ENCODE measurements at regions not wholly inside any gene's neighbourhood (a gene's known extent, or its start where the extent isn't known, plus 50 kb on each side); places are given as distances from the start of the nearest gene placed in this dataset.

DNA sequence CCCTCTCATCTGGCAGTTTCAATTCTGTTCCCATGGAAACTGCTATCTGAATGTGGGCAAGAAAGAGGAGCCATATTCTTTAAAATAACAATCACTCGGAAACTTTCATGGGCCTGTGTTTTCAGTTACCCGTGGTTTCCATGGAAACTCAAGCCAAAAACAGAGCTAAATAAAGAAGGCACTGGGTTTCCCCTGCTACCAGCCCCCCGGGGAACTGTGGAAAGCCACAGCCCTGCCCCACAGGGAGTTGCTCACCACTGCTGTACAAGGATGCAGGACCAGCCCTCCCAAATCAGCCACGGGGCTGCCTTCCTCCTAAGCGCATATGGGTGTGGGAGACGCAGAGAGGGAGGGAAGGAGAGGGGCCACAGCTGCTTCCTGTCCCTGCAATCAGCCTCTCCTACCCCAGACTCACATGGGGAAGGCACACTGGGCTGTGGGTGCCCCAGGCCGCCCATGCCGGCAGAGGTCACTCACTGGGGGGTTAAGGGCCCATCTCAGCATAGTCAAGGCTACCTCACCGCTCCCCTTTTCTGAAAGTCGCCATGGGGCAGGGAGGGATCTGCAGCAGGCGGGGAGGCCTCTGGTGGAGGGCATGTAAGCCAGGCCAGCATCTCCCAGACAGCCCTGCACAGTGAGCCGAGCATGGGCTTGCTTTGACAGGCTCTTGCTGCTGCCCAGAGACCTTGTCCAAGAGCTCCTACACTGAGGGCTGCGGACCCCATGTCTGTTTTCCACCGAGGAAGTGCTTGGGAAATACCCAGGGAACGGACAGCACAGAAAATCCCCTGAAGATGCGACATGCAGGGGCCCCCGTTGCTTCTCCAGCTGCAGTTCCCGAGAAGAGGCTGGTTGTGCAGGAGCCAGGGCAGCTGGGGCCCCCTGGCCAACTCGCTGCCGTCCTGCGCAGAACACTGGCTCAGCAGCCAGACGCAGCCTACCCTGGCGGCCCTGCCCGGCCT lies 157.3 kb upstream of the PPP2R2D start:
- DNase-seq: peak; percentile 78

DNA sequence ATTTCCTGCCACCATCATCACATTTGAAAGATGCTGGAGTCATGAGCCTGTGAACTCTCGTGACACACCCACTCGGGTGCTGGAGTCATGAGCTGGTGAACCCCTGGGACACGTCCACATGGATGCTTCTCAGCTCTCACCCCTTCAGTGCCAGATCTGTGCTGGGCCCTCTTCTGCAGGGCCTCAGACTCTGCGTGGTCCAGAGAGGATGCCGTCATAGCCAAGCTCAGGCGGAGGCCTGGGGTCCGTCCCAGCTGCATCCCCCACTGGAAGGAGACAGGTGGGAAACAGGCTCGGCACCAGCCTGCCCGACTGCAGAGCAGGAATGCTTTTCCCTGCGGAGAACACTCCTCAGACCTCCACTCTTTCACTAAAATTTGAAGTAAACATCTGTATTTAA lies 156.5 kb upstream of the PPP2R2D start:
- no peak for DNase-seq

DNA sequence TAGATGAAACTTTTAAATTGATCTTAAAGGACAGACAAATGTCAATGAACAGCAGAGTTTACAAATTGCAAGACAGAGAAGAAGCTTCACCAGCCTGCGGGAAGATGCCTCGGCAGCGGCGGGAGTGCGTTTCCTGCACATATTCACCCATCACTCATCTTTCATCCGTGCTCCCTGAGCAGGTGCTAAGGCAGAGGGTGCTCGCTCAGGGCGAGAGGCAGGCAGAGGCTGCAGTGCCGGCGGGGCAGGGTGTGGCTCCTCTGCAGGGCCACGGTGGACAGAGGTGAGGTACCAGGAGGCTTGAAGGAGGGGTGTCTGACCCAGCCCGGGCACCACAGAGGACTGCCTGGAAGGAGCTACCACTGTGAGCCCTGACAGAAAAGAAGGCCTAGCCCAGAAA lies 155.2 kb upstream of the PPP2R2D start:
- no peak for DNase-seq

DNA sequence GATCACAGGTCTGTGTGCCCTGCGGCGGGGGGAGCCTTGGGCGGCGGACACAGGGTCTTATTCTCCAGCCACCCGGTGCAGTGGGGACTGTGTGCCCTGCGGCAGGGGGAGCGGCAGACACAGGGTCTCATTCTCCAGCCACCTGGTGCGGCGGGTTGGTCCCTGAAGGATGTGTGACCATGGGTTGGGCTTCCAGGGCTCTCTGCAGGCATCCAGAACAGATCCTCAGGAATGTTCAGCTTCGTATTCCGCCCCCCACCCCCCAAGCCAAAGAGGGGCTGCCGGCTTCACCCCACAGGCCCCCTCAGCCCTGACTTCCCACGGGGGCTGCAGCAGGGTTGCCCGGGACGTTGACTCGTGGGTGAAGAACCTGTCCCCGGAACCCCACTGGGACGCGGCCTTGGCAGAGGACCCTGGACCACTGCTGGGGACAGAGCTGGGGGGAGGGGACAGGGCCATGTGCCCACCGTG lies 154.5 kb upstream of the PPP2R2D start:
- no peak for DNase-seq

DNA sequence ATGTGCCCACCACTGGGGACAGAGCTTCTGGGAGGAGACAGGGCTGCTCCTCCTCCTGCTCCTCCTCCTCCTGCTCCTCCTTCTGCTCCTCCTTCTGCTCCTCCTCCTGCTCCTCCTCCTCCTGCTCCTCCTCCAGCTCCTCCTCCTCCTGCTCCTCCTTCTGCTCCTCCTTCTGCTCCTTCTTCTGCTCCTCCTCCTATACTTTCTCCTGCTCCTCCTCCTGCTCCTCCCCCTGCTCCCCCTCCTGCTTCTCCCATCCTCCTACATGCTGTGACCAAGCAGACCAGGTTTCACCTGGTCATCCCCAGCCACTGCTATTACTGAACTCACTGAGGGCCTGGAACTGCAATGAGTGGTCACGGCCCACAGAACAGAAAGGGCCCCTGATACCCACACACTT lies 154.0 kb upstream of the PPP2R2D start:
- DNase-seq: no peak

DNA sequence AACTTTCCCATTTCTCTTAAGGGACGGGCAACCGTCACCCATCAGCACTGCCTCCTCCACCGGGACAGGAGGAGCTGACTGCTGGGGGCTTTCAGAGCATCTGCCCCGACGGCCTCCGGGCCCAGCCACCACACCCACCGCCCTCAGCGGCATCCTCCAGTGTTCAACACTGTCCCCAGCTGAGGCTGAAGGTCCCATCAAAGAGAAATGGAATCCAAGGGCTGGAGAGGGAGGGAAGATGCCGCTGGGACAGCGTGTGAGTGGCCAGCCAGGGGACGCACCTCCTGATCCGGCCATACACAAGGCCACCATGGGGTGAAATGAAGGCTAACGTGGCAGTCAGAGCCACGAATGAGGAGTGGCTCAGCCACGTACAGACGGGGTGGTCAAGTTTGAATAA lies 153.6 kb upstream of the PPP2R2D start:
- DNase-seq: no peak

DNA sequence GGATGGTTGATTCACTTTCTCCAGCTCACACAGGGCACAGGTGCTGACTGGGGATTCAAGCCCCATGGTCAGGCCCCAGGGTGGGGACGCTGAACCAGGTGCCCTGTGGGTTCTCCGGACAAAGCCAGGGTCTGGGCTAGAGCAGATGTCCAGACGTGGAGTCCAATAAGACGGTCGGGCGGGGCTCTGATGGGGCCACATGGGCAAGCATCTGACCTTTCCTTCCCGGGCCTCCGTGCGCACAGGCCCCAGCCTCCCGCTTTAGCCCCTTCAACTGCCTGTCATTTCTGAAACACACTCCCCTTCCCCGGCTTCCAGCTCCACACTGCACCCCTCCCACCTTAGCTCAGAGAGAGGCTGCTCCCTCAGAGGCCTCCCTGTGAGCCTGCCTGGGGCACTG lies 153.0 kb upstream of the PPP2R2D start:
- no peak for DNase-seq

DNA sequence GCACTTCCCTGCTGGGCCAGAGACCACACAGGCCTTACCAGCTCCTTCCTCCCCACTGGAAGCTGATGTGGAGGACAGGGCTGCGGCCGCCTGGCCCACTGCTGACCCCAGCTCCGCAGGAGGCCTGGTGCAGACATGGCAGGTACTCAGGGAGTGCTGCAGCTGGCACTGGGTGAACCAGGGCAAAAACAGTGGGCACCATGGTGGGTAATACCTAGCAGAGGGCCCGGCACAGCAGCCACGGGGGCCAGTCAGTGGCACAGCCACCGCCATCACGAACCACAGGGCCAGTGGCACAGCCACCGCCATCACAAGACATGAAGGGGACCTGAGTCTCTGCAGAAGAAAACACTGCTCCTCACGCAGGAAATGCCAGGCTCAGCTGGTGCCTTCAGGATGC lies 152.6 kb upstream of the PPP2R2D start:
- no peak for DNase-seq

DNA sequence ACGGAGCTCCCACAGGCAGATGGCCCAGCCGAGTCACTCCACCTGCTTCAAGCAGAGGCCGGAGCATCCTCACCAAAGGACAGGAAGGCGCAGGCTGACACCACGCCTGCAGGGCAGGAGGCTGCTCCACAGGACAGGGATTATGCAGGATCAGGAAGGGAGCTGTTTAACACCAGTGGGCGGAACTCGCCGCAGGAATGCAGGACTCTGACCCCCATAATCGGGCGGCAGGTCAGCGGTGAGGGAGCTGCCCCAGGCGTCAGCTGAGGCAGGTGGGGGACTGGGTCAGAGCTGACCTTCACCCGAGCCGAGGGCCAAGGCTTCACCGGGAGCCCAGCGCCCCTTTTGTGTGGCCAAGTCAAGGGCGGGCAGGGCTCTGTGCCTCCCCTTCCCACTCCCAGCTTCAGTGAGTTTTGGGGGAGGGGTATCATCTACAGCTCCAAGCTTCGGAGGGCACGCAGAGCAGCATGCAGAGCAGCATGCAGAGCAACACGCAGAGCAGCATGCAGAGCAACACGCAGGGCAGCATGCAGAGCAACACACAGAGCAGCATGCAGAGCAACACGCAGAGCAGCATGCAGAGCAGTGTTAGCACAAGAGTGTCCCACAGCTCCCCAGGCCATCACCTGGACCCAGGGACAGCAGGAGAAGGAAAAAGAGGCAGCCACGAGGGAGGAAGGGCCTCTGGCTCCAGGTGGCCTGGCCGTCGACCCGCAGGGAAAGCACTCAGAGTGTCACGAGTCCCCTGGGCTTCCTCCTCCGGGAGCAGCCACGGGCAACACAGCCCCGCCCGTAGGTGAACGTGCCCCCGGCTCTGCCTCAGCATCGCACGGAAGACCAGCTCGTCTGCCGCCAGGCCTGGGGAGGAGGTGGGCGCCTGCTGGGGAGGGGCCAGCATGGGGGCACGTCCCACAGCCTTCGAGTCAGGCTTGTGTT lies 151.7 kb upstream of the PPP2R2D start:
- no peak for DNase-seq

DNA sequence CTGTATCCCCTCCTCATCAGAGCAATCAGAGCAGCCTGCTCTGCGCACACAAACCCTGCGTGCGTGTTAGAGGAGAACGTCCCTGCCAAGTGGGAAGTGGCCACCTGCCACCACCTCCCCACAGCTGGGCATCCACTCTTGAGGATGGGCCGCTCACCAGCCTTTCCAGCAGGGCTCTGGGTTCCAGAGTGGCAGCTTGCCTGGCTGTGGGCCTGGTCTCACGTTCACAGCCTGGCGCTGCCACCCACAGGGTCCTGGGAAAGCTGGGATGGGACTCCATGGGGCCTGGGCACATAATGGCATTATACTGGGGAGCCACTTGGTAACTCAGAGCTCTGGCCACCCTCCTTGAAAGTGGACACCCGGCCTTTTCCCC lies 151.1 kb upstream of the PPP2R2D start:
- no peak for DNase-seq

DNA sequence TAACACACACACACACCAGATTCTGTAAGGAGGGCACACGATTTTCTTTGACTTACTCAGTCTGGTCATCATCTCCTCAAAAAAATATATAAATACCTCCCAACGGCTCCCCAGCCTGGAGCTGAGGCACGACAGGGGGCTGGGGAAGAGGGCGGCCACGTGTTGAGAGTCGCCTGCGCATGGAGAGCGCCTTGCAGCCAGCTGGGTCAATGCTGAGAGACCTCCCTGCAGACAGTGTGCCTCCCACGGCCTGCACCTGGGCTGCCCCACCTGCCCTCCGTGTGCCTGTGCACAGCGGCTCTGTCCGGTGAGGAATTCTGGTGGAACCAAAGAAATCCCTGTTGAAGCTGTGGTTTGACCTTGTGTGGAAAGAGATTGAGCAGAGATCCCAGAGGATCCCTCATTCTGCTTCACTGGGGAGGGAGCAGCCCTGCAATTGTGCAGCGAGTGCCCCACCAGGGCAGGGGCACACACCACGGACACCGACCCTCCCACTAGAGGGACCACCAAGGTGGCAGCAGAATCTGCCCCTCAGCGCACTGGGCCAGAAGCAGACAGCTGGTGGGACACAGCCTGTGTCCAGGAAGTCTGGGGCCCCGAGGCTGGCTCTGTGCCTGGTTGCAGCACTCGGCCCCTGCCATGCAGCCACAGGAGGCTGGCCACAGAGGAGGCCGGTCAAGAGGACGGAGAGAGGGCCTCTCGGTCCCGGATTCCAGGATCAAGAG lies 150.5 kb upstream of the PPP2R2D start:
- DNase-seq: no peak

DNA sequence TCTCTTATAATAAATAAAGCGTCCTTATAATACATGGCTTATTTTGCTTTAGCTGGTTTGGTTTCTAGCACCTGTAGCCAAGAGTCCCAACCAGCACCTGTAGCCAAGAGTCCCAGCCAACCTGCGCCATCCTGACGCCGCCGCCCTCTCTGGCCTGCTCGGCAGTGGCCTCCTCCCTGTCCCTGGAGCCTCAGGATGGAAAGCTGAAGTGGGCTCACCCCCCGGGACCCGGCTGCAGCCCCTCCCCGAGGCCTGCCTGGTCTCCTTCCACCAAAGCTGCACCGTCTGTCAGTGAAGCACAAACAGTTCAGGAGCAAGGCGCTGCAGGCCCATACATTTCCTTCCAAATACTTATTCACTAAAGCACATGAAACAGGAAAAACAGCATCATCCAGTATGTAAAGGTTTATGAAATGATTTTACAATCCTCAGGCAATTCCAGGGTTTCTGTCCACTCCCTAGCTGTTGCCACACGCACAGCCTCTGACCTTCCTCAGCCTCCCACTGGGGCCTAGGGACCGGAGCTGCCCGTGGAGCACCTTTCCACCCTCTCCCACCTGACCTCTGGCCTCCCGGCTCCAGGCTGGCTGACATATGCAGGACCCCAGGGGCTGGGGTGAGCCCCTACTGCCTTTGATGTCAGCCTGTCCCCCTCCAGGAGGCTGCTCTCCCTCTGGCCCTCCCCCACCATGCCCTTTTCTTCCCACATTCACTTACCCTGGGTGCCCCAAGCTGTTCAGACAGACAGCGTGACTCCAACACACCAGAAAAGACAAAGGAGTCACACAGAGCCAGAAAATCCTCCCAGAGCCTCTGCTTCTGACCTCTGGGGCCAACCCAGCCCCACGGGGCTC lies 149.6 kb upstream of the PPP2R2D start:
- DNase-seq: no peak

DNA sequence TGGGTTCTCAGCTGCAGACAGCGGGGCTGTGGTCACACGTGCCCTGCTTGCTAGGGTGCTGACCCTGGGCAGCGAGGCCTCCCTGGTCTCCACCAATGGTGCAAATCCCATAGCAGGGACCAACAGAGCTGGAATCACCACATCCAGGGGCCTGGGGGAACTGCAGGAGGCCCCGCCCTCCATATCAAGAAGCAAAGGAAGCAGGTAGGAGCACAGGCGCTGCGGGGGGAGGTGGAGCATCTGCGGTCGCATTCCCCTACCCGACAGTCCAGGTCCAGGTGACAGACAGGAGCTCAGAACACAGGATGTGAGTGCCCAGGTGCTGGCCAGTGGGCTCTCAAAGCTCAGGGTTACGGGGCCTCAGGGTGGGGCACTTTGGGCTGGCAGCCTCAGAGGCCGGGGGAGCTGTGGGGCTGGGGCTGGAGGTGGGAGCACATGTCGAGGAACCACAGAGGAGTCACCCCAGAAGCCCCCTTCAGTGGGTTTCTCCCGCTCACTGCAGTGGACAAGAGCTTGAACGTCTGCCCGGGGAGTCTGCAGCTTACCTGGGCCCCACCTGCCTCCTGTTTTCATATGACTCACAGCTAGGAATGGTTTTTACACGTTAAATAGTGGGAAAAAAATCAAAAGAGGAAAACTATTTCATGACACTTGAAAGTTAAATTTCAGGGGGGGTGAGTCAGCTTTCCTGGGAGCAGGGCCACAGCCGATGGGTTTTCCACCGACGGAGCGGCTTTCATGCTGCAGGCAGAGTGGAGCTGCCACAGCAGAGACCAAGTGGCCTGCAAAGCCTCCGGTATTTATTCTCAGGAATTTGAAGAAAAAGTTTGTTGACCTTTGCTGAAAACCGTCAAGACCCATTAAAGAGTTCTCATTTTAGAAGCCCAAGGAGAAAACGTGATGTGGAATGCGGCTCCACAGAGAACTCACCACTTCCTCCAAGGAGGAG lies 148.7 kb upstream of the PPP2R2D start:
- no peak for DNase-seq

DNA sequence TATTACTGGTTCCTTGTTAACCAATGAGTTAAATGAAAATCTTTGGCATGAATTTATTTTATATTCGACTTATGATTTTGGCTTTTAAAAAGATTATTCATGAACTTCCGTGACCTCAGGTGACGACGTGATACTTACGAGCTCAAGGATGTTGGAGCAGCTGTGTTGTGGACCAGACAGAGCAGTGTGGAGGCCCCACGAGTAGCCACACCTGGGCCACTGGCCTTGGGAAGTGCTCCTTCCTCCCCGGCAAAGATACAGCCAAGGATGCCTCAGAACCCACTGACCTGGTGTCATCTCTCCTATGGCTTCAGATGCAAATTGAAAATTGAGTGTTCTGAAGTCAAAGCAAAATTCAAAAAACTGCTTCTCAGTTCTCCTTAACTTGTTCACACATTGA lies 147.5 kb upstream of the PPP2R2D start:
- no peak for DNase-seq

DNA sequence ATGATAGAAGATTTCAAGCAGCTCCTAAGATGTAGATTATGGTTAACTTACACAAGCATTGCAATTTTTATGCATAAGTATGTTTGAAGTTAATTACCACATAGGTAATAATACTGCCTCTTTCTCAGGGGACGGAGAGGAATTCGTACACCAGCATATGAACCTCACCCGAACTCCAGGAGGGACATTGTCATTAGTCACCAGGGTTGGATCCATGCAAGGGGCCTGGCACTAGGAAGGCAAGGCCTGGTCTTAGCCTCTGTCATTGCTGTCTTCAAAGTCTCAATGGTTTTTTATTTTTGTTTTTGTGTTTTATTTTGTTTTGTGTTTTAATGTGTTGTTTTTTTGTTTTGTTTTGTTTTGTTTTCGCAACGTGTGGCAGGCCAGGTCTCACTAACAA lies 145.6 kb upstream of the PPP2R2D start:
- no peak for DNase-seq

DNA sequence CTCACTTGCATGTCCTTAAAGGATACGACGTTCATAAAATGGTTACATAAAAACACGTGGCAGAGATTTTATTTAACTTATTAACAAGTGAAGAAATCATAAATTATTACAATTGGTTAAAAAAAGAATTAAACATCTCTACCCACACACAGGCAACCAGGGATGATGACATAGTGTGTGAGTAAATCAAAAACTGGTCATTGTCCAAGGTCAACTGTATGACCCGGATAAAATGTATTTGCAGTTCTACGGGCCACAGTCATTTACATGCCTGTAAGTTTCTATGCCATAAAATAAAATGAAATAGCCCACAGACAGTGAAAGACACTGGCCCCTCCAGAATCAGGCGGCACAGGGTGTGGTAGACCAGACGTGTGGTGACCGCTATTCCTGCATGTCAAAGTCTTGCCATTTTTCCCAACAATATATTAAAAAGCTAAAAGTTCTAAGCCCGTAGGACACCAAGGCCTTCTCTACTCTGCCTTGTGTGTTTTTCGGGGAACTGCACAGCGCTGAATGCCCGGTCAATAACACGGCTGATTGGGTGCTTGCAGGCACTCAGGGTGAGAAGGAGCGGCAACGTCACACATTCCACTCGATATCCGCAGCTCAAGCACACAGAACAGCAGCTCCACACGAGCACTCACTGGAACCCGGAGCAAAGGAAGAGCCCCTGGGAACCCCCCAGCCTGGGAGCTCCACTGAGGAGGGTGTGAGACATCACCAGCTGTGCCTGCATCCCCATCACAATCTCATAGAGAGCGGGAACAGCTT lies 143.3 kb upstream of the PPP2R2D start:
- DNase-seq: no peak

DNA sequence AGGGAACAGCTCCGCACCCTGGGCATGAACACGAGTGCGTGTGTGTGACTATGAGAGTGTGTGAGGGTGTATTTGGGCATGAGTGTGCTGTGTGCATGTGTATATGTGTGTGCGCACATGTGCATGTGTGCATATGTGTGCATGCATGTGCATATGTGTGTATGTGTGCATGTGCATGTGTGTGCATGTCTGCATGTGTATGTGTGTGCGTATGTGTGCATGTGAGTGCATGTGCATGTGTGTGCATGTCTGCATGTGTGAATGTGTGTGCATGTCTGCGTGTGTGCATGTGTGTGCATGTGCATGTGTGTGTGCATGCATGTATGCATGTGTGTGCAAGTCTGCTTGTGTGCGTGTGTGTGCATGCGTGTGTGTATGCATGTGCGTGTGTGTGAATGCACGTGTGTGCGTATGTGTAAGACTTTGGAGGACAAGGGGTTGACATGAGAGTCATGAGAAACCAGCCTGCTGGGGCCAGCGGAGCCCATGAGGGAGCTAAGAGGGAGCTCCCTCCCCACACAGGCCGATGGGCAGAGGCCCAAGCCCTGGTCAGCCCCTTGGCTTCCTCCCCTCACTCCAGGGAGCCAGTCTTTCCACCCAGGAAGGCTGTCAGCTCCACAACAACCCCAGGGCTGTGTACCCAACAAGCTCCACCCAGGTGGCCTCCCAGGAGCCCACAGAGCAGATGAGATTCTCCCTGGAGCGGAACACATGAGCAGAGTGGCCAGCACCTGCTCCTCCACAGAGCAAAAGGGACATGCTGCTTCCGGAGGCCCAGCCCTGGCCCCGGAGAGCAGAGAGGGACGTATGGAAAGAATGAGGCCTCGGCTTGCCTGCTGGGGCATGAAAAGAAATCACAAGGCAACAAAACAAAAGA lies 142.5 kb upstream of the PPP2R2D start:
- DNase-seq: no peak

DNA sequence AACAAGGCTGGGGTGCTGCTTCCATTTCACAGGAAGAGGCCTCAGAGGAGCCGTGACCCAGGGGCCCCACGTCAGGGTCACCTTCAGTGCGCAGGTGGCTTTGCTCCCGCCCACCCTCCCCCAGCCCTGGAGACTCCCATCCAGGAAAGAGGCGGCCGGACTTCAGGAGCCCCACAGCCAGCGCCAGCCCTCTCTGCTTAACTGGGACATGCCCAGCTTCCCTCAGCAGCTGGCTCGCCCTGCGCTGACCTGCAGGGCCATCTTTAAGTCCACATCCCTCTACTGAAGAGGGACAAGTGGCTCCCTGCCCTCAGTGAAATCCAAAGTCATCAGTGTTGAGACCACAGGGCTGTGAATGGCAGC lies 141.9 kb upstream of the PPP2R2D start:
- no peak for DNase-seq

DNA sequence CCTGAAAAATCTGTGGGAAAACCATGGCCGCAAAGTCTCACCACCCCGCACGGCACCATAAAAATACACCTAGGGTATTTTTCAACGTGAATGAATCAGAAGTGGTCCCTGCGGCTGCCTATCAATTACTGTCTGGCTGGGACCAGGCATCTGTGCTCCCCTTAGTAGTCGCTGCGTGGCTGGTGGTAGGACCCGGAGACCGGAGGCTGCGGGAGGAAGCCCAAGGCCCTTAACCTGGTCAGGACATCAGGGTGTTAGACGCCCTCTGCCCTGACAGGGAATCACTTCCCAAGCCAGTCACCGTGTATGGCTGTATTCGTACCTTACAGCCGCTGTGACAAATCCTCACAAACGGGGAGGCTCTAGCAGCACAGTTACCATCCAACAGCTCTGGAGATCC lies 141.5 kb upstream of the PPP2R2D start:
- DNase-seq: no peak

Data from right hindlimb (tissue), 1 donor.